NCI-H2196 (cell line): ENCODE measurements at regions not wholly inside any gene's neighbourhood (a gene's known extent, or its start where the extent isn't known, plus 50 kb on each side); places are given as distances from the start of the nearest gene placed in this dataset.
A peak's percentile ranks its signal among the peaks of the same experiment; 100 is the strongest.

Source experiments
- DNase-seq: peaks from one replicate; lab custom pipeline; 2025; ENCODE audit not compliant: unreplicated experiment; lab: John Stamatoyannopoulos, UW

GRCh38 chr6:154561750-154562149 is 51.3 kb upstream of the CNKSR3 start:
- no peak for DNase-seq

GRCh38 chr6:154565331-154565730 is 54.8 kb upstream of the CNKSR3 start:
- no peak for DNase-seq

- DNase-seq: no peak
Observed at GRCh38 chr6:154566866-154567265, 56.4 kb upstream of the CNKSR3 start.

GRCh38 chr6:154567695-154568220 is 57.3 kb upstream of the CNKSR3 start:
- DNase-seq: peak; percentile 74

- DNase-seq: peak; percentile 47
Observed at GRCh38 chr6:154569156-154569862, 58.8 kb upstream of the CNKSR3 start.

GRCh38 chr6:154570505-154570904 is 60.0 kb upstream of the CNKSR3 start:
- no peak for DNase-seq

- no peak for DNase-seq
Observed at GRCh38 chr6:154572556-154572955, 62.1 kb upstream of the CNKSR3 start.

GRCh38 chr6:154578004-154578559 is 67.6 kb upstream of the CNKSR3 start:
- no peak for DNase-seq

- DNase-seq: no peak
Observed at GRCh38 chr6:154579046-154579445, 68.6 kb upstream of the CNKSR3 start.

GRCh38 chr6:154579485-154579884 is 69.0 kb upstream of the CNKSR3 start:
- no peak for DNase-seq

- no peak for DNase-seq
Observed at GRCh38 chr6:154580397-154581135, 70.1 kb upstream of the CNKSR3 start.

GRCh38 chr6:154582696-154583095 is 72.2 kb upstream of the CNKSR3 start:
- no peak for DNase-seq

- DNase-seq: no peak
Observed at GRCh38 chr6:154583546-154584188, 73.2 kb upstream of the CNKSR3 start.

- peak; percentile 95 for DNase-seq
Observed at GRCh38 chr6:154590756-154591155, 80.3 kb upstream of the CNKSR3 start.

- no peak for DNase-seq
Observed at GRCh38 chr6:154591234-154591633, 80.7 kb upstream of the CNKSR3 start.

GRCh38 chr6:154592199-154592860 is 81.8 kb upstream of the CNKSR3 start:
- no peak for DNase-seq

- DNase-seq: peak; percentile 85
Observed at GRCh38 chr6:154593122-154593521, 82.6 kb upstream of the CNKSR3 start.

GRCh38 chr6:154594496-154595198 is 84.2 kb upstream of the CNKSR3 start:
- DNase-seq: no peak

GRCh38 chr6:154595538-154595937 is 85.1 kb upstream of the CNKSR3 start:
- no peak for DNase-seq

- no peak for DNase-seq
Observed at GRCh38 chr6:154596009-154596408, 85.5 kb upstream of the CNKSR3 start.
